ENCODE measurements at regions not wholly inside any gene's neighbourhood (a gene's known extent, or its start where the extent isn't known, plus 50 kb on each side); places are given as distances from the start of the nearest gene placed in this dataset.

GRCh38 chr6:104509355-104509754 is 350.4 kb downstream of the HACE1 start:
- TF ChIP-seq NR1H2 (CRISPR knock-in tag; IDR thresholded peaks at IDR 0.05) (no peak), CTCF (IDR thresholded peaks at IDR 0.05) (no peak), MAX (CRISPR knock-in tag; IDR thresholded peaks at IDR 0.05) (no peak), NR3C1 (CRISPR knock-in tag; conservative IDR thresholded peaks at IDR 0.05; ENCODE audit: low read depth) (no peak), CREB1 (CRISPR knock-in tag; IDR thresholded peaks at IDR 0.05) (no peak), USF1 (CRISPR knock-in tag; IDR thresholded peaks at IDR 0.05) (no peak), ZBTB43 (CRISPR knock-in tag; IDR thresholded peaks at IDR 0.05) (no peak), ZNF423 (CRISPR knock-in tag; IDR thresholded peaks at IDR 0.05) (no peak), RELA (CRISPR knock-in tag; IDR thresholded peaks at IDR 0.05; ENCODE audit: borderline replicate concordance) (no peak), PRDM15 (CRISPR knock-in tag; IDR thresholded peaks at IDR 0.05) (no peak)

Data from WTC11 (cell line).